ELR (cell line): ENCODE measurements at regions not wholly inside any gene's neighbourhood (a gene's known extent, or its start where the extent isn't known, plus 50 kb on each side); places are given as distances from the start of the nearest gene placed in this dataset.

Source experiments
- DNase-seq: peaks from one replicate; pipeline ENCODE4 v3.0.0-alpha.2; 2015; ENCODE audit warnings: low read depth

DNA sequence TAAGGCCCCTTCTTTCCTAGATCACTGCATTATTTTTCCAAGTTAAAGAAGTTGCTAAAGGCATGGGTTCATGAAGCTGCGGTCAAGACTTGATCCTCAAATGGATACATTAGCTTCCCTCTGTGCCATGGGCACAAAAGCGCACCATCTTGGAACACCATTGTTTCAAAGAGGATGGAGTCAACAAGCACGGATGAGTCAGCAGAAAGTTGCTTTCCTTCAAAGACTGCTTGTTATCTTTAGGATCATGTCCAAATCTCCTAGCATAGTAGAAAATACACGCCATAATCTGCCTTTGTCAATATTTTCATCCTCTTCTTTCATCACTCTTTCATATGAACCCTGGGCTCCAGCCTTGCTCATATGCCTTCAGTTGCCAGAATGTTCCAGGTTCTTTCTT lies 226.8 kb upstream of the GATB start:
- no peak for DNase-seq

DNA sequence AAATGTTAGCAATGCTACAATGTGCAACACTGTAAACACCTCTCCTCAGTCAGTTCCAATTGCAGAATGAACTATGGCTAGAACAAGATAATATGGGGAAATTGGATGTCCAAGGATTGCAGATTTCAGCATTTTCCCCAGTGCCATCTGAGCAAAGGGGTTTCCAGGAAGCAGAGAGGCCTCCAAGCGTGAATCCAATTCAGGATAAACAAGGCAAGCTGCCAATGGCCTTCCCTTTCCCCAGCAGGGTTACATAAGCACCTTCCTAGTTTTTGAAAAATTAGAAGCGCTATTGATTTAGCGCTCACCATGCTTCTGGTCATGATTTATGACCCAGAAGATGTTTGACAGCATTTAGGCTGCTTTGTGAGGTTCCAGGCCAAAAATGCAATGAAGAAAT lies 223.0 kb upstream of the GATB start:
- no peak for DNase-seq

DNA sequence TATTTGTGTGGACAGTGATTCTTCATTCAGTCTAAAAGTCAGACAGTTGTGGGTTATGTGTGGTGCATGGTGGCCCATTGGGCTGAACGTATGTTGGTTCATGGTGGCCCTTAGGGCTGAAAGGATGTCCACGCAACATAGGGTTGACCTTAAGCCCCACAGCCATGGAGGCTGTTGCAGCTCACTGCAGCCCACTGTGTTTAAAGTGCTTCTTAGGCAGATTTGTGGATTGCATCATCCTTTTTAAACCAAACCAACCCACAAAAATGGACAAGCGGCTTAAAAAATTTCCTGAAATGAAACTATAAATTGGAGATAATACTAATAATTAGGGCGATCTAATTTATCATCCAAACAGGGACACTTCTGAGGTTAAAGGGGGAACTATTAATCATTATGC lies 219.0 kb upstream of the GATB start:
- no peak for DNase-seq

DNA sequence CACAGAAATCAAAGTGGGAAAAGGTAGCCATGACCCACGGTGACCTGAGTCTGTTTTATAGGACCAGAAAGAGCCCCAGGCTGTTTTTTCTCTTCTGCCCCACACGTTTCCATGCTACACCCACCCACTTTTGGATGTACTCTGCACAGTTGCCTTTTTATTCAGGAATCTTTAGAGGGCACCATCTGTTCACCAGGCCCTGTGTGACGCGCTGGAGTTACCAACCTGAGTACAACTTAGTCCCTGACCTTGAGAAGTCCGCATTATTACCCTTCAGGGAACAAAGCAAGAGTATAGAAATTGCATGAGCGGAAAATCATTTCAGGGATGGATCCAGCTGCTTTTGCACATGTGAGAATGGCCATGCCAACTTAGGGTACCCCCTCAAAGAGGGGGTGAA lies 207.8 kb upstream of the GATB start:
- no peak for DNase-seq

DNA sequence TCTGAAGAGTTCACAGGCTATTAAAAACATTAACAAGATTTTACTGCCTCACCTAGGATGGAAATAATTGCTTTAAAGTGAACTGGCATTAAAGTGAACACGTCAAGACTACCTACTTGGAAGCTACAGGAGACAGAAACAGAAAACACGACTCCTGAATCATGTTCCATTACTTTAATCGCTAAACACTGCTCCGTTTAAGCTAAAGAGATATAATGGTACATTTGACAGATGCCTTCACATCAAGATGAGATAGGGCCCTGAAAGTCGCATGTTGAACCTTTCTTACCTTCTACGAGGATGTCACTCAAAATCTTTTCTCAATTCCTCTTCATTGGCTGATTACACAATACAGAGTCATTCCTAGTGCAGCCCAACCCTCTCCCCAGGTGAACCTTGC lies 206.3 kb upstream of the GATB start:
- DNase-seq = no peak

DNA sequence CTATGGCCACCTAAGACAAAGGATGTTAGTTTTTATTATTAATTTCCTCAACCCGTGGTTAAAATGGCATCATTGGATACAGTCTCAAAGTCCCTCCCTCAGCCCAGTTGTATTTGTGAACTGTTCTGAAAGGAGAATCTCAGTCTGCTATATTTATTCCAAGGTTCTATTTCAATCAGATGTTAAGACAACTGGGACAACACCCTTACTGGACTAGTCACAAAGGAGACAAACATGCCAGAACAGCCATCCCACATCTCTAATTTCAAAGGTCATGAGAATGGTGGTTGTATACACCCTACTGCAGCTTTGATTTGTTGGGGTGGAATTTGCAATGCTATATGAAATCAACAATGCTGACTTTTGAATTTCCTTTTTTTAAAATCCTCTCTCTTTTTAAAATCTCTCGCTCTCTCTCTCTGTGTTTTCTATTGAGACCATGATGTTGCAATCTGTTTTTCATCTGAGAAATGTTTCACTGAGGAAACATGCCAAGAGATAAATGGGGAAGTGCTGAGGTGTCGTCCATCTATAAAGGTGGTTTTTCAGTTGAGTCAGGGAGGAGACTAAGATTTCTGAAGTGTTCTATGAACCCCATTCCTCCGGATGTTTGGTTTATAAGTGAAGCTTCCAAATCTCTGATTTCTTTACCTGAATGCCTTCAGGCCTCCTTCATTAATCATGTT lies 201.5 kb upstream of the GATB start:
- no peak for DNase-seq

DNA sequence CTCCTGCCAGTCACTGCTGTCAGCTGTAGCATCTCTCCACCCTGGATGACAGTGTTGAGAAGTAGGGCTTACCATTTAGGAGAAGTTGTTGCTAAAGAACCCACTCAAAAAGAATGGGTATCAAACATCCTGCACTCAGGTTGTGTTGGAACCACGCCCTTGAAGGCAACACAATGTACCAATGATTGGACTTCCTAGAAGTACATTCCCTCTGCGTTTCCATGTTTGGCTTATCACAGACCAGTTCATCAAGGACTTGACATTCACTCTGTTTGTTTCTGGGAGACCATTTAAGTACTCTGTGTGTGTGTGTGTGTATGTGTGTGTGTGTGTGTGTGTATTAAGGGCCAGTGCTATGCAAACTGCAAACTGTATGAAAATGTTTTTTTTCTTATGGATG lies 200.6 kb upstream of the GATB start:
- DNase-seq = no peak

DNA sequence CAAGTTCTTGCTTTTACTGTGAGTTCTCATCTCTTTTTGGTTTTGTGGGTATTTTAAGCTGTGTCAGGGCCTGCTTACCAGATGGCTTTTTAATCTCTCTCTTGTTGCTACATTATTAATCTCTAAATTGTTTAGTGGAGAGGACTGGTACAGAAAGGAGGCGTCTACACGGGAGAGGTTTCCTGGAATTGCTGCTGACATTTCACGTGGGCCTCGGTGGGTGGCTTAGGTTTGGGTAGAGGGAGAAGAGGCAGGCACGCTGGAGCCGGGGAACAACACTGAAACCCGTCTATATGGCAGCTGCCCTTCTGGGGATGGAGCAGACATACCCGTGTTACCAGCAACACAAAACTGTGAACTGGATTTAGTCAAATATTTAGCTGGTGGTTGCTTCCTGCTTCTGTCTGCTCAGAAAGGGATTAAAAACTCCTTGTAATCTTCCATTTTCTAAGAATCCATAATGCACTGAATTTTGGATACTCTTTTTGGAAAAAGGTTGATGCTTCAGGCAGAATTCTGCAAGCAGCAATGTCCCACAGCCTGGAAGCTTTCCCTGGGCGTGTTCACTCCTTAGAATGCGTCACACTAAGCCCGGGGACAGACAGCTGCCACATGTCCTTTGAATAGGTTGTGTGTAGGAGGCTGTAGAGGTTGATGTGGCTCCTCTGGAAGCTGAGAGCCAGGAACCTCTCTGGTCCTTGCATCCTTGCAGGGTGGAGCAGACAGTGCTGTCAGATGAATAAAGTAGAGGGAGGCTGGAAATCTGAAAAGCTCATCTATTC lies 199.8 kb upstream of the GATB start:
- DNase-seq = no peak

DNA sequence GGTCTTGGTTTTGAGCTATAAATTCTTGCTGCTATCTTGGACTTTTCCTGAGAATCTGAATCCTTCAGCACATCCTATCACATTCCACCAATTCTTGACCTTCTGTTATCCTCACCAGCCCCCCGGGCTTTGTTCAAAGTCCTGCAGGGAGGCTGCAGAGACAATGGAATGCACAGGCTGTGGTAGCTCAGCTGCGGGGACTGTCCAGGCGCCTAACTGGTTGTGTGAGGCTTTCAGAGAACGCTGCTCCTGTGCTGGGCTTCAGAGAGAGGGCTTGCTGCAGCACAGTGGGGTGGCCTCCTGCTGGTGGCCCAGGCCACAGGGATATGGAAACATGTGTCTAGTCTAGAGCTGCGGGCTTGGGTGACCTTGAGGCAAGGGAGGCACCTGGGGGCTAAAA lies 196.3 kb upstream of the GATB start:
- DNase-seq = no peak

DNA sequence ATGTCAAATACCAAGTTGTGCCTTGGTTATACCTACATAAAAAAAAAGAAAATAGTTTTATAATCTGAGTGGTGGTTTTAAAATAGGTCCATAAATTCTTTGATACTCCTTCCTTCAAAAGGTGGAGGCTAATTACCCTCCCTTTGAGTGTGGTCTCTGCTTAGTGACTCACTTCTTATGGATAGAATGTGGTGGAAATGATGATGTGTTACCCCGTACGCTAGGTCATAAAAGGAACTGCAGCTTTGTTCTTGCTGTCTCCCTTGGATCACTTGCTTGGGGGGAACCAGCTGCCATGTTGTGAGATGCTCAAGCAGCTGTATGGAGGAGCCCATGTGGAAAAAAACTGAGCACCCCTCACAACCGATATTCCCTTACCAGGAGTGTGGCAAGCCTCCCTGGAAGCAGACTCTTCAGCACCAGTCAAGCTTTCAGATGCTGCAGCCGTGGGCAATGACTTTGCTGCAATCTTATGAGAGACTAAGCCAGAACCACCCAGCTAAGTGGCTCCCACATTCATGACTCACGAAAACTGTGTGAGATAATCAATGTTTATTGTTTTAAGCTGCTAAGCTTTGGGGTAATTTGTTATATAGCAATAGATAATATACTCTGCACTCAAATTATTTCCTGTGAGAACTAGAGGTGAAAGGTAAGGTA lies 195.0 kb upstream of the GATB start:
- peak; percentile 54 for DNase-seq

DNA sequence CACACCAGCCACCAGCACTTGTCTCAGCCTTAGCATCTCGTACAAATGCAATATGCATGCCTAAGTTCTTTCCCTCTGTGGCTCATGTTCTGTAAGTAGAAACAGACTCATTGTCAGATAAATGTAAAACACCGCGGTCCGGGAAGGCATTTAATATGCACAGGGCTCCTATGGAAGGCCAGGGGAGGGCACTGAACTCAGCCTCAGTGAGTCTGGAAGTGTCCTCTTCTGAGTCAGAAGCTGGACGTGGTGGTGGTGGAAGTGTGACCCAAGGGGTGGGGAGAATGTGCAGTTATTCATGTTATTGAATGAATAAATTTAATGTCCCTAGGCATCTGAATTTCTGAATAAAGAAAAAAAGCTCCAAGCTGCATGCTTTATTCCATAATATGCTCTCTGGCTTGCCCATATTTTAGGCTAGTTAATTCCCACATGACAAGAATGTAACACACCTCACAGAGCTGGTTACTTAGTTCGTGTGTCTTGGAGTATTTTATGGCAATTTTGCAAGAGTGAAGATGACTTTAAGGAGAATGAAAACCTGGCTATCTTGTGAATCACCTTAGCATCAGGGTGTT lies 193.1 kb upstream of the GATB start:
- DNase-seq = no peak

DNA sequence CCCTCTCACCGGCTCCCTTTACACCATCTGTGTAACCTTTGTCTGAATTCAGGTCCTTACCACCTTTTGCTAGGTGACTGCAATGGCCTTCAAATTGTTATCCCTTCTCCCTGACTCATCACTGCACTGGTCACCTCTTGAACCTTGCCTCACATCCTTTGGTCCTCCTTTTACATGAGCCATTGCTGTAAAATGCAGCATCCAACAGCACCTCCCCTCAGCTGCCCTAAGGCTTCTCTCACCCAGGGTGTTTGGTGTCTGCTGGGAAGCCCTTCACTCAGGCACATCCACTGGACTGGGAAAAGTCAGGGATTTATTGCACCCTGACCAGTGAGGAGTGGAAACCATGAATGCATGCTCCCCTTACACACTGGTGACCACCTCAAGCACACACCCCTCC lies 192.5 kb upstream of the GATB start:
- DNase-seq = peak; percentile 32

DNA sequence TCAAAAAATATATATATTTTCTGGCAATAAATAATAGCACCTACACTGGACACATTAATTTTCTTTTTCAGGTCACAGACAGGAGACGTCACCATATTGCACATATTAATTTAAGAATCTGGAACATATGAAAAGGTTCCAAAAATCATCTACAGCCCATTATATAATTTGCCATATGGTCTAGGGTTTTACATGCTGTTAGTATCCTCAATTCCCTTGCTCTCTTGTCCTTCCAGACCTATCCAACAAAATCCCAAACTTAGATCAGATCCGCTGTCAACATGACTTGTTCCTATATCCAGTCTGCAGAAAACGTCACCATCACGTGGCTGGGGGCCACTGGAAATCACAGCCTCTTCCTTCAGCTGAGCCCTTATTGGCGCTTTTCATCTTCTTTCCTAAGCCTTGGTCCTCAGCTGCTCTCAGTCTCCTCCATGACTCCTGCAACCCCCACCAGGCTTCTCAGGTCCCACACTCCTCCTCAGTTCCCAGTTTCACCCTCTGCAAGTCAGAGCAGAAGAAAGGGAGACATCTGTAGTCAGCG lies 192.0 kb upstream of the GATB start:
- no peak for DNase-seq

DNA sequence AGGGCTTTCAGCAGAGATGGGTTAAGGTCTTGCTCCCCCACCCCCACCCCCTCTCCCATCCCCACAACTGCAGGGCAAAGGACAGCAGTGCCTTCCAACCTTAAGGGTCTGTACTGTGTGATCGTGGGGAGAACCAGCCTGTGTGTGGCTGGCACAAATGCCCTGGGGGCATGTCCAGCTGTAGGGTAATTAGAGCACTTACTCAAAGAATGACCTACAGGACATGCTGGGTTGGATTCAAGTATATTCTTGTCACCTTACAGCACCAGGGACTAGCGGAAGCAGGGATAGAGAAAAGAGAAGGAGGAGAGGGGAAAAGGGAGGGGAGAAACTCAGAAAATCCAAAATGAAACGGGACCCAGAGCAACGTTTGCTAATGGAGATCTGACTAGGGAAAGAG lies 191.3 kb upstream of the GATB start:
- no peak for DNase-seq

DNA sequence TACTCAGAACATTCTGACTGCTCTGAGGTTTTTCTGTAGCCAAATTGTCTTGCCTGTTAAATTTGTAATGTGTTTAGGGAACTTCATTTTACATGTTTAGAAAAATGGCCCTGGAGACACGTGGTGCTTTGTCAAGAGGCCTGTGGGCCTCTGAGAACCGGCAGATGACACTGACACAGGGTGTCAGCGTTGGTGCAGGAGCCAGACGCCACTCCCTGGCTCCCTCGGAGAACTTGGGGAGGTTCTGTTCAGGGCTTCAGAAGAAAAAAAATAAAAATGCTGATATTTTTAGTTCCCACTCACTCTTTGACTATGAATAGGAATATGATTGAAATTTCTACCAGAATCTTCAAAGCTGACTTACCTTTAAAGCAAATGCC lies 190.9 kb upstream of the GATB start:
- DNase-seq = no peak

DNA sequence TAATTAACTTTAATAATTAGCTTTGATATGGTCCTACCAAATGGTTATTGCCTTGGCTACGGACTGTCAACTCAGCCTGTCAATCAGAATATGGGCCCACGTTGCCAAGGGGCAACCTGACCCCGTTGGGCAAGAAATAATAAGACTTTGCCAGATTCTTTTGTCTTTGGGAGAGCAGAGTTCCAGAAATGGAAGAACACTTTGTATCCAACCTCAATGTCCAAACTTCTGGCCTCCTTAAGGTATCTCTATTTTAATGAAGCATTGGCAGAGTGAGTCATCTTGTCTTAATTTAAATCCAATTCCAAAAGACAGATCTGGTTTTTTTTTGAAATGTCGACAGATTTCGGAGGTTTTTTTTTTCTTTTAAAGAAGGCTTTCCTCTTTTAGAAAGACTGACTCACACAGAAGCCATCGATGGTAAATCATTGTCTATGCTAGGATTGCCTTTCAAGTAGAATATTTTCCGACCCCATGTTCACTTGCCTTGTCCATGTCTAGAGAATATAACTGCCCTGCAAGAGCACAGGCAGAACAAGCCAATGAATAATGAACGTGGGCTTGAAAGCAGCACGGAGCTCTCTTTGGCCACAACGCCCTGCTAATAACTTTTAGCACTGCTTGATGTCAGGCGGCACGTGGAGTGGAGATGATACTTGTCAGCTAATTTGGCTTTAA lies 190.3 kb upstream of the GATB start:
- no peak for DNase-seq

DNA sequence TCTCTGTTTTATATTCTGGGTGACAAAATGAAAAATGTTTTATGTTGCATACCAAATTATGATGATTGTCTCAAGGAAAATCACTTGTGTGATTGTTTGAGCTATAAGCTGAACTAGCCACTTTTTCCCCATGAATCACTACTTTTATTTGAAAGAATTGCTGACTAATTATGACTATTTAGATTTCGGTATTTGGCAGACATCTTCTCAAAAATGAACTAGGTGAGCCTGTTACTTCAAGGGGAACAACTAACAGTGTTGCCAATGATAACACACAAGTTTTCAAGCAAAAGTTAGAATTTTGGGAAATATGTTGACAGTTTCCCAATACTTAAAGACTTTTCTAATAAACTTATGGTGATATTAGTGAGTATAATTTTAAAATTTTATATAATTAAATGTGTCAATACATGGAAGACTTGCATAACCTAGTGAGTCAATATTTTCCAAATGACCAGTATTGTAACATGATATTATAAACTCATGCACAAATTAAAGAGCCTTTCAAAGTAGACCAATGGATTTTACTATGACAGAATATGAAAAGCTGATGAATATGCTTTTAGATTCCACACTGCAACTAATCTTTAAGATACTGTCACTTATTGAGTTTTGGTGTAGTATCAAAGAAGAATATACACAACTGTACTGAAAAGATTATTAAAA lies 187.7 kb upstream of the GATB start:
- peak; percentile 78 for DNase-seq

DNA sequence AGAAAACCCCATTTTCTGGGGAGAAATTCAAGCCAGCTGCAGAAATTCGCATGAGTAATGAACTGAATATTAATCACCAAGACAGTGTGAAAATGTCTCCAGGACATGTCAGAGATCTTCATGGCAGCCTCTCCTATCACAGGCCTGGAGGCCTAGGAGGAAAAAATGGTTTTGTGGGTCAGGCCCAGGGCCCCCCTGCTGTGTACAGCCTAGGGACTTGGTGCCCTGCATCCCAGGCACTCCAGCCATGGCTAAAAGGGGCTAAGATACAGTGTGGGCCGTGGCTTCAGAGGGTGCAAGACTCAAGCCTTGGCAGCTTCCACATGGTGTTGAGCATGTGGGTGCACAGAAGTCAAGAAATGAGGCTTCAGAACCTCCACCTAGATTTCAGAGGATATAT lies 185.9 kb upstream of the GATB start:
- DNase-seq = no peak

DNA sequence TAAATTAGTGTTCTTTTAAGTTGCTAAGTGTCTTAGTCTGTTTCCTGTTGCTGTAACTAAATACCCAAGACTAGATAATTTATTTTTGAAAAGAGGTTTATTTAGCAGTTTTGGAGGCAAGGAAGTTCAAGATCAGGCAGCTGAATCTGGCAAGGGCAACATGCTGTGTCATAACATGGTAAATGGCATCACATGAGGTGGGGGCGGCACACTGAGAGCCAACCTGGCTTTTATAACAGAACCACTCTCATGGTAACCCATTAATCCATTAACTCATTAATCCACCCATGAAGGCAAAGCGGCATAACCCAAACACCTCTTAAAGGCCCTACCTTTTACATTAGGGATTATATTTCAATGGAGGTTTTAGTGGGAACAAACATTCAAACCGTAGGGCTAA lies 182.2 kb upstream of the GATB start:
- no peak for DNase-seq

DNA sequence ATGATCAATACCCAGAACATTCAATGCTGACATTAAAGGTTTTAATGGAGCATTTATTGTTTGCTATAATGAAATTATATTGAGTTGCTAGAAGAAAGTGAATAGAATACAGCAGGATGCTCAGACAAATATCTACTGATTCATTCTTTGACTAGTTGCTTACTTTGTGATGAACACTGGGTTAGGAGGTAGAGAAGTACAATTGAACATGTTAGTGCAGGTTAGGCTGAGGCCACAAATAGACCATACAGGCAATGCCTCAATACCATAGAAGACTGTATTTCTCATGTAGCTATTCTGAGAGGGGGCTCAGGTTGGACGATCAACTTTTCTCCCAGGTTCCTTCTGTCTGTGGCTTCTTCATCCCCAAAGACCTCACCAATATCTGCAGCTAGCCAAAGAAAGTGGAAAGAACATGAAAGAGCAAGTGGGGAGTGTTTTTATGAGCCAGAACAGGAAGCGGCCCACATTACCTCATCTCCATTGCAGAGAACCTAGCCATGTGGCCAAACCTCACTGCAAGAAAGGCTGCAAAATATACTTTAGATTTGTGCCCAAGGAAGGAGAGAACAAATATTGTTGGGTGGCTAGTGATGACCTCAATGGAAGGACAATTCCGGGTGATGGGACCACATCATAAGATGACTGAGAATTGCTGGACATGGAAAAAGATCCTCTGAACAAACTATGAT lies 180.3 kb upstream of the GATB start:
- no peak for DNase-seq

DNA sequence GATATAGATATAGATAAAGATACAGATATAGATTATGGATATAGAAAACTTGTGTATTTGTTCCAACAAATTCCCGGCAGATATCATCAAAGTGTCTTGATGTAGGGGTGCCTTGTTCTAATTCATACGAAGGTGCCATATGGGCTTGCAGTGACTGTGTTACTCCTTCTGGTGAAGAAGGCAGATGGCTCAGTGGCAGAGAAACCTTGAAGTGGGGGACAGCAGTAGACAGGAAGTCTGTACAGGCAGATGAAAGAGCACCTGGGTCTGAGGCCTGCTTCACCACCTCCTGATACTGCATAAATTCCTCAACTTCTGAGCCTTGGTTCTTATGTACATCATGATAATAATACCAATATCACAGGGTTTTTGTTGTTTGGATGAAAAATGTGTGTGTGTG lies 179.5 kb upstream of the GATB start:
- no peak for DNase-seq
